Colonic mucosa (tissue), 4 donors: ENCODE measurements at regions not wholly inside any gene's neighbourhood (a gene's known extent, or its start where the extent isn't known, plus 50 kb on each side); places are given as distances from the start of the nearest gene placed in this dataset.

Source experiments
- DNase-seq: peaks from one replicate; pipeline ENCODE4 v3.0.0-alpha.2; 2020
- H3K27ac ChIP-seq: fragments of 200-600 bp; one replicate; pipeline ENCODE4 v1.8.0; 2021
- H3K27me3 ChIP-seq: fragments of 200-600 bp; one replicate; pipeline ENCODE4 v1.8.0; 2021
- H3K36me3 ChIP-seq: fragments of 200-600 bp; one replicate; pipeline ENCODE4 v1.8.0; 2021
- H3K4me1 ChIP-seq: fragments of 200-600 bp; one replicate; pipeline ENCODE4 v1.8.0; 2021; ENCODE audit warnings: mild to moderate bottlenecking
- H3K4me3 ChIP-seq: fragments of 200-600 bp; one replicate; pipeline ENCODE4 v1.8.0; 2021
- H3K9ac ChIP-seq, 2 donors: one replicate each; pipeline ENCODE4 v1.7.0; 2013; ENCODE audit warnings: control low read depth in 2 of 2, low read depth in 2 of 2, low read length in 2 of 2
- H3K9me3 ChIP-seq: fragments of 200-600 bp; one replicate; pipeline ENCODE4 v1.8.0; 2021
- CTCF ChIP-seq: fragments of 200-600 bp; IDR thresholded peaks from one replicate; pipeline ENCODE4 v1.8.0; 2022; ENCODE audit warnings: antibody characterized with exemption, mild to moderate bottlenecking
- intact Hi-C: fragments of 100-400 bp; cut with DNase I; formaldehyde crosslinking; loops from one replicate; pipeline ENCODE4 v1.14.1; 2022
- donor health status: healthy.
- donor health status: DM: no; HTN: no; CAD: no.
- donor health status: DM: no; HTN: no; CAD: no.

DNA sequence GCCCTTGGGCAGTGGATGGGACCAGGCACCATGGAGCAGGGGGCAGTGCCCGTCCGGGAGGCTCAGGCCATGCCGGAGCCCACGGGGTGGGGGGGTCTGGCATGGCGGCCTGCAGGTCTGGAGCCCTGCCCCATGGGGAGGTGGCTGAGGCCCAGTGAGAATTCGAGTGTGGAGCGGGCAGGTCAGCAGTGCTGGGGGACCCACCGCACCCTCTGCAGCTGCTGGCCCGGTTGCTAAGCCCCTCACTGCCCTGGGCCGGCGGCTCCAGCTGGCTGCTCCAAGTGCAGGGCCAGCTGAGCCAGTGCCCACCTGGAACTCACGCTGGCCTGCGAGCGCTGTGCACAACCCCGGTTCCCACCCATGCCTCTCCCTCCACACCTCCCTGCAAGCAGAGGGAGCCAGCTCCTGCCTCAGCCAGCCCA lies 1157.9 kb upstream of the ADGRL3 start:
- Histone ChIP-seq H3K4me3 (no peak overlapping the region), H3K9me3 (no peaks in the 10 kb centered on the region), H3K27me3 (no peaks in the 10 kb centered on the region), H3K4me1 (no peaks in the 10 kb centered on the region), H3K27ac (no peak overlapping the region), H3K9ac (no peak overlapping the region), H3K36me3 (no peaks in the 10 kb centered on the region)
- intact Hi-C loops: no loop called here
- TF ChIP-seq CTCF: no peak
- DNase-seq: no peak

DNA sequence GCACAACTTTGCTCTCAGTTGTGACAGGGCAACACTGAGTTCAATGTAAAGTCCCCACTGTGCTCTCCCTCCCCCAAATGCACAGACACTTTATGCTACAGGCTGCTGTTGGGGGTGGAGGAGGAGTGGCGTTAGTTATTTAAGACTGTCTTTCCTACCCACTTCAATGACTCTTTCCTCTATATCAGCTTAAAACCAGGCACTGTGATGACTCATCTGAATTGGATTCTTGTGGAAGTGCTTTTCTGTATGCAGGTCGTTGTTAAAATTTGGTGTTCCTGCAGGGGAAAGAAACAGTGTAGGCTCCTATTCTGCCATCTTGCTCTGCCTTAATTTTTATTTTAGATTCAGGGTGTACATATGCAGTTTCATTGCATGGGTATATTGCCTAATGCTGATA lies 1157.2 kb upstream of the ADGRL3 start:
- Histone ChIP-seq H3K36me3 (no peaks in the 10 kb centered on the region), H3K27me3 (no peaks in the 10 kb centered on the region), H3K27ac (no peak overlapping the region), H3K4me1 (no peaks in the 10 kb centered on the region), H3K9me3 (no peaks in the 10 kb centered on the region), H3K4me3 (no peak overlapping the region), H3K9ac (no peak overlapping the region)
- intact Hi-C loops: no loop called here
- TF ChIP-seq CTCF: no peak
- no peak for DNase-seq

GRCh38 chr4:60078984-60079383 lies 1121.1 kb upstream of the ADGRL3 start:
- Histone ChIP-seq H3K4me3 (no peak overlapping the region), H3K27ac (no peak overlapping the region), H3K4me1 (no peaks in the 10 kb centered on the region), H3K9ac (no peak overlapping the region), H3K36me3 (no peaks in the 10 kb centered on the region), H3K27me3 (no peaks in the 10 kb centered on the region), H3K9me3 (no peaks in the 10 kb centered on the region)
- intact Hi-C loops: no loop called here
- no peak for DNase-seq
- TF ChIP-seq CTCF: no peak

GRCh38 chr4:60081839-60082238 lies 1118.3 kb upstream of the ADGRL3 start:
- H3K27ac ChIP-seq: no peak overlapping the region
- H3K36me3 ChIP-seq: no peaks in the 10 kb centered on the region
- intact Hi-C loops: no loop called here
- H3K9ac ChIP-seq: no peak overlapping the region
- H3K27me3 ChIP-seq: no peaks in the 10 kb centered on the region
- no peak for TF ChIP-seq CTCF
- no peak overlapping the region for H3K4me3 ChIP-seq
- no peaks in the 10 kb centered on the region for H3K4me1 ChIP-seq
- no peak for DNase-seq
- H3K9me3 ChIP-seq: no peaks in the 10 kb centered on the region

- intact Hi-C loops: no loop called here
- no peaks in the 10 kb centered on the region for H3K27me3 ChIP-seq
- H3K36me3 ChIP-seq: no peaks in the 10 kb centered on the region
- H3K9me3 ChIP-seq: no peaks in the 10 kb centered on the region
- no peak overlapping the region for H3K4me3 ChIP-seq
- no peaks in the 10 kb centered on the region for H3K4me1 ChIP-seq
- no peak overlapping the region for H3K27ac ChIP-seq
- no peak overlapping the region for H3K9ac ChIP-seq
- no peak for DNase-seq
- no peak for TF ChIP-seq CTCF
These were observed 1111.2 kb upstream of the ADGRL3 start for GRCh38 chr4:60088807-60089486.
